ENCODE measurements at regions not wholly inside any gene's neighbourhood (a gene's known extent, or its start where the extent isn't known, plus 50 kb on each side); places are given as distances from the start of the nearest gene placed in this dataset.

DNA sequence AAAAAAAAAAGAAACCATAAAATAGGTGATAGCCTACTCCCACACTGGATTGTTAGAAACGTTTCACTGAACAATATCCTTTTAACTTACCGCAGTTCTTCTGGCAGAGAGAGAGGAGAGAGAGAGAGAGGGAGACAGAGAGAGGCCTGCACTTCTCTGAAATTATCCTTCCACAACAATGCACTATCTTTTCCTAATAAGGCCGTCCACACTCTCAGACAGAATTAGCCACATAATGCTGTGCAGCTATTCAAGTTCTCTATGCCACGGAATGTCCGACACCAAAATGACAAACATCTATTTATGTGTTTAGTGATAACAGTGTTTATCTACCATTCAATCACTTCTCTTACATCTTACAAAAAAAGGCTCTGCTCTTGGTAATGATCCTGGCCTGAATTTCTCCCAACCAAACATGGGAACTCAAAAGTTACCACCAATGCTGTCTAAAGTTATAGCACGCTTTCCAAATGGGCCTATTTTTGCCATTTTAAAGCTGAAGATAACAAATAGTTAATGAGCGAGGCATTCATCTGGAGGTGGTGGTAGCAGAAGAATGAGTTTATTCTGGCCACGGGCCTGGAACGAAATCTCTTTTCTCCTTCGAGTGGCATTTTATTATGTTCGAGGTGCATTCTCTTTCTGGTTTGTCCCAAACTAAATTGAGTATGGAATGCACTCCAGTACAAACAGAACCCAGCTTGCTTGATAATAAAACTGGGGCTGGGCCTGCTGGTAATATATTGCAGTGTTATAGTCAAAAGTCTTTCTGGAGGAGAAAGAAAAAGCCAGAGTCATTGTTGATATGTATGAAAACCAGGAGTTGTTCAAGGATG, 160.2 kb upstream of the SVIL start:
- H3K9me3 ChIP-seq: no peaks in the 10 kb centered on the region
- H3K9ac ChIP-seq: no peak overlapping the region
- ChIA-PET CTCF (no interaction called here), POLR2A (no interaction called here)
- peak overlapping the region; percentile 29; the same call in 1 of the 2 replicates for H3K4me2 ChIP-seq
- H3K9me2 ChIP-seq: no peaks in the 10 kb centered on the region
- no peaks in the 10 kb centered on the region for H3K27me3 ChIP-seq (ENCODE audit: insufficient read depth)
- no peaks in the 10 kb centered on the region for H3K79me2 ChIP-seq (ENCODE audit: insufficient read depth)
- WGBS (ENCODE audit: low lambda C conversion rate): 66% methylated on average over 11 of the region's 11 CpGs
- H3K27ac ChIP-seq (ENCODE audit: low read depth in 2 of 2, low read length in 1 of 2): peak overlapping the region; percentile 54 to 56; a peak in 2 of 4 replicates
- H3F3A ChIP-seq (replicated peaks; ENCODE audit: insufficient read depth): peaks cover 10% of the 10 kb centered on the region
- H4K20me1 ChIP-seq (ENCODE audit: insufficient read depth): no peaks in the 10 kb centered on the region
- TF ChIP-seq, protein P1, sequence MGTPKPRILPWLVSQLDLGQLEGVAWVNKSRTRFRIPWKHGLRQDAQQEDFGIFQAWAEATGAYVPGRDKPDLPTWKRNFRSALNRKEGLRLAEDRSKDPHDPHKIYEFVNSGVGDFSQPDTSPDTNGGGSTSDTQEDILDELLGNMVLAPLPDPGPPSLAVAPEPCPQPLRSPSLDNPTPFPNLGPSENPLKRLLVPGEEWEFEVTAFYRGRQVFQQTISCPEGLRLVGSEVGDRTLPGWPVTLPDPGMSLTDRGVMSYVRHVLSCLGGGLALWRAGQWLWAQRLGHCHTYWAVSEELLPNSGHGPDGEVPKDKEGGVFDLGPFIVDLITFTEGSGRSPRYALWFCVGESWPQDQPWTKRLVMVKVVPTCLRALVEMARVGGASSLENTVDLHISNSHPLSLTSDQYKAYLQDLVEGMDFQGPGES (IDR thresholded peaks at IDR 0.05; ENCODE audit: low read depth, low read length): no peak
- no peak for TF ChIP-seq POLR2AphosphoS5 (IDR thresholded peaks at IDR 0.05; ENCODE audit: low read depth, low read length)
- no peak for TF ChIP-seq CHD2 (IDR thresholded peaks at IDR 0.05; ENCODE audit: low read length, partially characterized antibody)
- no peak for TF ChIP-seq ELF1 (IDR thresholded peaks at IDR 0.05)
- TF ChIP-seq, protein P2, sequence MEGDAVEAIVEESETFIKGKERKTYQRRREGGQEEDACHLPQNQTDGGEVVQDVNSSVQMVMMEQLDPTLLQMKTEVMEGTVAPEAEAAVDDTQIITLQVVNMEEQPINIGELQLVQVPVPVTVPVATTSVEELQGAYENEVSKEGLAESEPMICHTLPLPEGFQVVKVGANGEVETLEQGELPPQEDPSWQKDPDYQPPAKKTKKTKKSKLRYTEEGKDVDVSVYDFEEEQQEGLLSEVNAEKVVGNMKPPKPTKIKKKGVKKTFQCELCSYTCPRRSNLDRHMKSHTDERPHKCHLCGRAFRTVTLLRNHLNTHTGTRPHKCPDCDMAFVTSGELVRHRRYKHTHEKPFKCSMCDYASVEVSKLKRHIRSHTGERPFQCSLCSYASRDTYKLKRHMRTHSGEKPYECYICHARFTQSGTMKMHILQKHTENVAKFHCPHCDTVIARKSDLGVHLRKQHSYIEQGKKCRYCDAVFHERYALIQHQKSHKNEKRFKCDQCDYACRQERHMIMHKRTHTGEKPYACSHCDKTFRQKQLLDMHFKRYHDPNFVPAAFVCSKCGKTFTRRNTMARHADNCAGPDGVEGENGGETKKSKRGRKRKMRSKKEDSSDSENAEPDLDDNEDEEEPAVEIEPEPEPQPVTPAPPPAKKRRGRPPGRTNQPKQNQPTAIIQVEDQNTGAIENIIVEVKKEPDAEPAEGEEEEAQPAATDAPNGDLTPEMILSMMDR (IDR thresholded peaks at IDR 0.05): no peak
- no peak for TF ChIP-seq FOSL2 (IDR thresholded peaks at IDR 0.05; ENCODE audit: borderline replicate concordance, low read depth)
- TF ChIP-seq EP300 (IDR thresholded peaks at IDR 0.05; ENCODE audit: borderline replicate concordance in 1 of 2, low read depth in 1 of 2, low read length in 1 of 2): no peak
- no peak for TF ChIP-seq GATA2 (CRISPR knock-in tag; IDR thresholded peaks at IDR 0.05)
- TF ChIP-seq FOXJ3 (CRISPR knock-in tag; IDR thresholded peaks at IDR 0.05): no peak
- TF ChIP-seq SIN3A (IDR thresholded peaks at IDR 0.05; ENCODE audit: borderline replicate concordance, low read depth, low read length): no peak
- TF ChIP-seq JUND (IDR thresholded peaks at IDR 0.05): no peak
- no peak for TF ChIP-seq NRF1 (IDR thresholded peaks at IDR 0.05; ENCODE audit: low read depth, low read length)
- no peak for TF ChIP-seq MXI1 (IDR thresholded peaks at IDR 0.05; ENCODE audit: low read depth, low read length)
- peak overlapping the region; percentile 44; the same call in 1 of the 2 replicates for H2AFZ ChIP-seq (ENCODE audit: low read depth)
- H3K4me3 ChIP-seq (ENCODE audit: low read depth in 2 of 2, low read length in 1 of 2): no peak overlapping the region
- DNase-seq: no peak
- peaks cover 0 to 9% of the 10 kb centered on the region in 2 experiments; a peak in 3 of 4 replicates for H3K4me1 ChIP-seq (ENCODE audit: control insufficient read depth in 1 of 2, insufficient read depth in 2 of 2, low read depth in 1 of 2, low read length in 1 of 2)
- H3K36me3 ChIP-seq (replicated peaks in 1 of 2; ENCODE audit: control insufficient read depth in 1 of 2, insufficient read depth in 2 of 2, low read length in 1 of 2): no peaks in the 10 kb centered on the region

DNA sequence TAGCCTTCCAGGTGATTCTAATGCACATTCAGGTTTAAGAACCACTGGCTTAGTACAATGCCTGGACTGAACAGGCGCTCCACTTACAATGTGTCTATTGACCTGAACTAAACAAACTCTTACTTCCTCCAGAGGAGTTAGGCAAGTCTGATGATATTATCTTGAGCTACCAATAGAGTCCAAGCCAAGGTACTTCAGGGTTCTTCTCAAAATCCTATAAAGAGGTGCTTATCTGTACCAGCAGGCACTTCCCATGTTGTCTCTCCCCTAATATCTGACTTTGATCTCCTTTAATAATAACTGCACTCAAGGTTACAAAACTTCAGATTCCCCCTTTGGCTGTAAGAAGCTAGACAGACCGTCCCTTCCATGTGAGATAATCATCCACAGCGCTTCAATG, 157.0 kb upstream of the SVIL start:
- WGBS (ENCODE audit: low lambda C conversion rate): 96% methylated on average over 3 of the region's 3 CpGs
- ChIA-PET POLR2A (no interaction called here), CTCF (interaction anchor here (1.0 to 1.1 kb wide), 2 partner anchors 10 to 34 kb away, joined by 3 read pairs; no protein-coding TSS in a partner anchor)
- Histone ChIP-seq H3K9me2 (no peaks in the 10 kb centered on the region), H3K36me3 (replicated peaks in 1 of 2; ENCODE audit: control insufficient read depth in 1 of 2, insufficient read depth in 2 of 2, low read length in 1 of 2) (no peaks in the 10 kb centered on the region), H3K27me3 (ENCODE audit: insufficient read depth) (no peaks in the 10 kb centered on the region), H4K20me1 (ENCODE audit: insufficient read depth) (no peaks in the 10 kb centered on the region), H3K9ac (no peak overlapping the region), H3K79me2 (ENCODE audit: insufficient read depth) (no peaks in the 10 kb centered on the region), H3K9me3 (0 out of 2 replicates have a peak, but pooled peaks cover 7% of the 10 kb centered on the region), H3K4me2 (no peak overlapping the region), H2AFZ (ENCODE audit: low read depth) (no peak overlapping the region), H3K4me1 (ENCODE audit: control insufficient read depth in 1 of 2, insufficient read depth in 2 of 2, low read depth in 1 of 2, low read length in 1 of 2) (peaks cover 0 to 9% of the 10 kb centered on the region in 2 experiments; a peak in 1 of 4 replicates), H3F3A (replicated peaks; ENCODE audit: insufficient read depth) (no peaks in the 10 kb centered on the region), H3K27ac (ENCODE audit: low read depth in 2 of 2, low read length in 1 of 2) (no peak overlapping the region), H3K4me3 (ENCODE audit: low read depth in 2 of 2, low read length in 1 of 2) (no peak overlapping the region)
- DNase-seq: no peak
- TF ChIP-seq, protein P3, sequence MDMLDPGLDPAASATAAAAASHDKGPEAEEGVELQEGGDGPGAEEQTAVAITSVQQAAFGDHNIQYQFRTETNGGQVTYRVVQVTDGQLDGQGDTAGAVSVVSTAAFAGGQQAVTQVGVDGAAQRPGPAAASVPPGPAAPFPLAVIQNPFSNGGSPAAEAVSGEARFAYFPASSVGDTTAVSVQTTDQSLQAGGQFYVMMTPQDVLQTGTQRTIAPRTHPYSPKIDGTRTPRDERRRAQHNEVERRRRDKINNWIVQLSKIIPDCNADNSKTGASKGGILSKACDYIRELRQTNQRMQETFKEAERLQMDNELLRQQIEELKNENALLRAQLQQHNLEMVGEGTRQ (IDR thresholded peaks at IDR 0.05; ENCODE audit: borderline replicate concordance, low read depth, low read length): no peak
- TF ChIP-seq RFX5 (IDR thresholded peaks at IDR 0.05; ENCODE audit: low read length) (no peak), FOSL2 (IDR thresholded peaks at IDR 0.05; ENCODE audit: borderline replicate concordance, low read depth) (no peak), NFIC (IDR thresholded peaks at IDR 0.05; ENCODE audit: borderline replicate concordance) (no peak), RCOR1 (IDR thresholded peaks at IDR 0.05; ENCODE audit: low read length) (no peak), TAF1 (IDR thresholded peaks at IDR 0.05; ENCODE audit: borderline replicate concordance, low read depth, low read length) (no peak), CHD2 (IDR thresholded peaks at IDR 0.05; ENCODE audit: low read length, partially characterized antibody) (no peak), TEAD4 (IDR thresholded peaks at IDR 0.05; ENCODE audit: borderline replicate concordance, insufficient read depth) (no peak), RXRA (IDR thresholded peaks at IDR 0.05; ENCODE audit: borderline replicate concordance, low read depth) (no peak), YY1 (IDR thresholded peaks at IDR 0.05; ENCODE audit: low read depth) (no peak), MEF2A (IDR thresholded peaks at IDR 0.05; ENCODE audit: borderline replicate concordance, low read depth) (no peak), RAD21 (IDR thresholded peaks at IDR 0.05; ENCODE audit: low read length) (no peak), FOXJ3 (CRISPR knock-in tag; IDR thresholded peaks at IDR 0.05) (no peak)
- TF ChIP-seq, protein P1 (IDR thresholded peaks at IDR 0.05; ENCODE audit: low read depth, low read length): no peak

Data from SK-N-SH (cell line).